ENCODE measurements at regions not wholly inside any gene's neighbourhood (a gene's known extent, or its start where the extent isn't known, plus 50 kb on each side); places are given as distances from the start of the nearest gene placed in this dataset.
A peak's percentile ranks its signal among the peaks of the same experiment; 100 is the strongest.

GRCh38 chrX:131703646-131704045 is 159.8 kb downstream of the OR13H1 start:
- Histone ChIP-seq H3K4me1 (ENCODE audit: control insufficient read depth, insufficient read depth, low read length) (no peaks in the 10 kb centered on the region), H3K9ac (ENCODE audit: low read length) (no peak overlapping the region), H3K27me3 (ENCODE audit: control insufficient read depth, insufficient read depth, low read length) (no peaks in the 10 kb centered on the region), H3K36me3 (ENCODE audit: control insufficient read depth, insufficient read depth, low read length) (peaks cover 89% of the 10 kb centered on the region), H3K4me3 (ENCODE audit: low read depth, low read length) (no peak overlapping the region), H3K9me3 (ENCODE audit: control insufficient read depth, insufficient read depth, low read depth, low read length) (peaks cover 9% of the 10 kb centered on the region; the same call in 1 of the 2 replicates), H3K27ac (ENCODE audit: low read depth, low read length) (no peak overlapping the region)

GRCh38 chrX:131704136-131704695 is 160.3 kb downstream of the OR13H1 start:
- Histone ChIP-seq H3K9ac (ENCODE audit: low read length) (no peak overlapping the region), H3K4me1 (ENCODE audit: control insufficient read depth, insufficient read depth, low read length) (no peaks in the 10 kb centered on the region), H3K4me3 (ENCODE audit: low read depth, low read length) (peak overlapping the region; percentile 19; the same call in 1 of the 2 replicates), H3K9me3 (ENCODE audit: control insufficient read depth, insufficient read depth, low read depth, low read length) (peaks cover 14% of the 10 kb centered on the region), H3K36me3 (ENCODE audit: control insufficient read depth, insufficient read depth, low read length) (peaks cover 89% of the 10 kb centered on the region), H3K27me3 (ENCODE audit: control insufficient read depth, insufficient read depth, low read length) (no peaks in the 10 kb centered on the region), H3K27ac (ENCODE audit: low read depth, low read length) (no peak overlapping the region)

- Histone ChIP-seq H3K27me3 (ENCODE audit: control insufficient read depth, insufficient read depth, low read length) (no peaks in the 10 kb centered on the region), H3K9me3 (ENCODE audit: control insufficient read depth, insufficient read depth, low read depth, low read length) (peaks cover 45% of the 10 kb centered on the region), H3K4me3 (ENCODE audit: low read depth, low read length) (no peak overlapping the region), H3K9ac (ENCODE audit: low read length) (no peak overlapping the region), H3K4me1 (ENCODE audit: control insufficient read depth, insufficient read depth, low read length) (no peaks in the 10 kb centered on the region), H3K36me3 (ENCODE audit: control insufficient read depth, insufficient read depth, low read length) (peaks cover 74% of the 10 kb centered on the region), H3K27ac (ENCODE audit: low read depth, low read length) (no peak overlapping the region)
Observed at GRCh38 chrX:131709553-131709952, 165.7 kb downstream of the OR13H1 start.

GRCh38 chrX:131711478-131711867 is 167.6 kb downstream of the OR13H1 start:
- Histone ChIP-seq H3K36me3 (ENCODE audit: control insufficient read depth, insufficient read depth, low read length) (peaks cover 55% of the 10 kb centered on the region), H3K9ac (ENCODE audit: low read length) (no peak overlapping the region), H3K4me3 (ENCODE audit: low read depth, low read length) (no peak overlapping the region), H3K27ac (ENCODE audit: low read depth, low read length) (no peak overlapping the region), H3K9me3 (ENCODE audit: control insufficient read depth, insufficient read depth, low read depth, low read length) (peaks cover 41% of the 10 kb centered on the region), H3K27me3 (ENCODE audit: control insufficient read depth, insufficient read depth, low read length) (no peaks in the 10 kb centered on the region), H3K4me1 (ENCODE audit: control insufficient read depth, insufficient read depth, low read length) (no peaks in the 10 kb centered on the region)

GRCh38 chrX:131723646-131724045 is 179.8 kb downstream of the OR13H1 start:
- H3K27me3 ChIP-seq (ENCODE audit: control insufficient read depth, insufficient read depth, low read length) = no peaks in the 10 kb centered on the region; the same call in 1 of the 2 replicates
- H3K9me3 ChIP-seq (ENCODE audit: control insufficient read depth, insufficient read depth, low read depth, low read length) = peaks cover 23% of the 10 kb centered on the region
- H3K4me3 ChIP-seq (ENCODE audit: low read depth, low read length) = no peak overlapping the region
- H3K36me3 ChIP-seq (ENCODE audit: control insufficient read depth, insufficient read depth, low read length) = peaks cover 69% of the 10 kb centered on the region
- no peak overlapping the region for H3K9ac ChIP-seq (ENCODE audit: low read length)
- H3K27ac ChIP-seq (ENCODE audit: low read depth, low read length) = no peak overlapping the region
- H3K4me1 ChIP-seq (ENCODE audit: control insufficient read depth, insufficient read depth, low read length) = peaks cover 13% of the 10 kb centered on the region; the same call in 1 of the 2 replicates

GRCh38 chrX:131724292-131724691 is 180.4 kb downstream of the OR13H1 start:
- H3K4me3 ChIP-seq (ENCODE audit: low read depth, low read length) = no peak overlapping the region
- H3K27ac ChIP-seq (ENCODE audit: low read depth, low read length) = no peak overlapping the region
- no peaks in the 10 kb centered on the region; the same call in 1 of the 2 replicates for H3K27me3 ChIP-seq (ENCODE audit: control insufficient read depth, insufficient read depth, low read length)
- peaks cover 13% of the 10 kb centered on the region; the same call in 1 of the 2 replicates for H3K4me1 ChIP-seq (ENCODE audit: control insufficient read depth, insufficient read depth, low read length)
- peaks cover 71% of the 10 kb centered on the region for H3K36me3 ChIP-seq (ENCODE audit: control insufficient read depth, insufficient read depth, low read length)
- H3K9ac ChIP-seq (ENCODE audit: low read length) = no peak overlapping the region
- peaks cover 23% of the 10 kb centered on the region for H3K9me3 ChIP-seq (ENCODE audit: control insufficient read depth, insufficient read depth, low read depth, low read length)

GRCh38 chrX:131725001-131725654 is 181.3 kb downstream of the OR13H1 start:
- H3K36me3 ChIP-seq (ENCODE audit: control insufficient read depth, insufficient read depth, low read length) = peaks cover 68% of the 10 kb centered on the region
- no peak overlapping the region for H3K4me3 ChIP-seq (ENCODE audit: low read depth, low read length)
- H3K4me1 ChIP-seq (ENCODE audit: control insufficient read depth, insufficient read depth, low read length) = peaks cover 12% of the 10 kb centered on the region; the same call in 1 of the 2 replicates
- H3K27me3 ChIP-seq (ENCODE audit: control insufficient read depth, insufficient read depth, low read length) = no peaks in the 10 kb centered on the region; the same call in 1 of the 2 replicates
- H3K9ac ChIP-seq (ENCODE audit: low read length) = no peak overlapping the region
- no peak overlapping the region for H3K27ac ChIP-seq (ENCODE audit: low read depth, low read length)
- peaks cover 23% of the 10 kb centered on the region for H3K9me3 ChIP-seq (ENCODE audit: control insufficient read depth, insufficient read depth, low read depth, low read length)

GRCh38 chrX:131727778-131728177 is 183.9 kb downstream of the OR13H1 start:
- Histone ChIP-seq H3K4me1 (ENCODE audit: control insufficient read depth, insufficient read depth, low read length) (no peaks in the 10 kb centered on the region), H3K27ac (ENCODE audit: low read depth, low read length) (no peak overlapping the region), H3K4me3 (ENCODE audit: low read depth, low read length) (no peak overlapping the region), H3K9ac (ENCODE audit: low read length) (no peak overlapping the region), H3K27me3 (ENCODE audit: control insufficient read depth, insufficient read depth, low read length) (no peaks in the 10 kb centered on the region; the same call in 1 of the 2 replicates), H3K36me3 (ENCODE audit: control insufficient read depth, insufficient read depth, low read length) (peaks cover 74% of the 10 kb centered on the region), H3K9me3 (ENCODE audit: control insufficient read depth, insufficient read depth, low read depth, low read length) (peaks cover 23% of the 10 kb centered on the region)

- H3K9me3 ChIP-seq (ENCODE audit: control insufficient read depth, insufficient read depth, low read depth, low read length) = peaks cover 23% of the 10 kb centered on the region
- peaks cover 74% of the 10 kb centered on the region for H3K36me3 ChIP-seq (ENCODE audit: control insufficient read depth, insufficient read depth, low read length)
- no peaks in the 10 kb centered on the region for H3K4me1 ChIP-seq (ENCODE audit: control insufficient read depth, insufficient read depth, low read length)
- H3K9ac ChIP-seq (ENCODE audit: low read length) = no peak overlapping the region
- H3K27ac ChIP-seq (ENCODE audit: low read depth, low read length) = no peak overlapping the region
- H3K27me3 ChIP-seq (ENCODE audit: control insufficient read depth, insufficient read depth, low read length) = no peaks in the 10 kb centered on the region; the same call in 1 of the 2 replicates
- peak overlapping the region; percentile 6; the same call in 1 of the 2 replicates for H3K4me3 ChIP-seq (ENCODE audit: low read depth, low read length)
Observed at GRCh38 chrX:131728295-131729145, 184.6 kb downstream of the OR13H1 start.

- H3K9me3 ChIP-seq (ENCODE audit: control insufficient read depth, insufficient read depth, low read depth, low read length) = peaks cover 19% of the 10 kb centered on the region
- no peak overlapping the region for H3K9ac ChIP-seq (ENCODE audit: low read length)
- peak overlapping the region; percentile 6; the same call in 1 of the 2 replicates for H3K4me3 ChIP-seq (ENCODE audit: low read depth, low read length)
- H3K4me1 ChIP-seq (ENCODE audit: control insufficient read depth, insufficient read depth, low read length) = no peaks in the 10 kb centered on the region
- H3K36me3 ChIP-seq (ENCODE audit: control insufficient read depth, insufficient read depth, low read length) = peaks cover 77% of the 10 kb centered on the region
- no peak overlapping the region for H3K27ac ChIP-seq (ENCODE audit: low read depth, low read length)
- no peaks in the 10 kb centered on the region; the same call in 1 of the 2 replicates for H3K27me3 ChIP-seq (ENCODE audit: control insufficient read depth, insufficient read depth, low read length)
Observed at GRCh38 chrX:131729295-131729694, 185.4 kb downstream of the OR13H1 start.

Measured in HUES6 (cell line).